ENCODE measurements at regions not wholly inside any gene's neighbourhood (a gene's known extent, or its start where the extent isn't known, plus 50 kb on each side); places are given as distances from the start of the nearest gene placed in this dataset.

GRCh38 chr3:82509951-82510603, 748.6 kb upstream of the GBE1 start:
- H3K27me3 ChIP-seq (ENCODE audit: control insufficient read depth, insufficient read depth, low read length) = no peaks in the 10 kb centered on the region
- no peaks in the 10 kb centered on the region for H3K36me3 ChIP-seq (ENCODE audit: control insufficient read depth, insufficient read depth, low read length)
- H3K27ac ChIP-seq (ENCODE audit: low read depth, low read length) = no peak overlapping the region
- H3K9me3 ChIP-seq (ENCODE audit: control insufficient read depth, insufficient read depth, low read length) = peaks cover 3% of the 10 kb centered on the region; the same call in 1 of the 2 replicates
- H3K4me3 ChIP-seq (ENCODE audit: low read depth, low read length) = no peak overlapping the region
- H3K4me1 ChIP-seq (ENCODE audit: control insufficient read depth, insufficient read depth, low read length) = no peaks in the 10 kb centered on the region
- H3K9ac ChIP-seq (ENCODE audit: low read depth, low read length) = no peak overlapping the region

- no peak overlapping the region for H3K4me3 ChIP-seq (ENCODE audit: low read depth, low read length)
- peaks cover 3% of the 10 kb centered on the region; the same call in 1 of the 2 replicates for H3K9me3 ChIP-seq (ENCODE audit: control insufficient read depth, insufficient read depth, low read length)
- no peaks in the 10 kb centered on the region for H3K36me3 ChIP-seq (ENCODE audit: control insufficient read depth, insufficient read depth, low read length)
- H3K9ac ChIP-seq (ENCODE audit: low read depth, low read length) = no peak overlapping the region
- no peaks in the 10 kb centered on the region for H3K27me3 ChIP-seq (ENCODE audit: control insufficient read depth, insufficient read depth, low read length)
- H3K4me1 ChIP-seq (ENCODE audit: control insufficient read depth, insufficient read depth, low read length) = no peaks in the 10 kb centered on the region
- H3K27ac ChIP-seq (ENCODE audit: low read depth, low read length) = no peak overlapping the region
Measured at GRCh38 chr3:82509106-82509842, 747.8 kb upstream of the GBE1 start.

- Histone ChIP-seq H3K36me3 (ENCODE audit: control insufficient read depth, insufficient read depth, low read length) (no peaks in the 10 kb centered on the region), H3K27ac (ENCODE audit: low read depth, low read length) (no peak overlapping the region), H3K9ac (ENCODE audit: low read depth, low read length) (no peak overlapping the region)
Measured at GRCh38 chr3:82506204-82506603, 744.8 kb upstream of the GBE1 start.

GRCh38 chr3:82505079-82505756, 743.8 kb upstream of the GBE1 start:
- Histone ChIP-seq H3K4me3 (ENCODE audit: low read depth, low read length) (no peak overlapping the region), H3K36me3 (ENCODE audit: control insufficient read depth, insufficient read depth, low read length) (no peaks in the 10 kb centered on the region), H3K4me1 (ENCODE audit: control insufficient read depth, insufficient read depth, low read length) (no peaks in the 10 kb centered on the region), H3K9ac (ENCODE audit: low read depth, low read length) (no peak overlapping the region), H3K27ac (ENCODE audit: low read depth, low read length) (no peak overlapping the region), H3K27me3 (ENCODE audit: control insufficient read depth, insufficient read depth, low read length) (no peaks in the 10 kb centered on the region), H3K9me3 (ENCODE audit: control insufficient read depth, insufficient read depth, low read length) (peaks cover 3% of the 10 kb centered on the region; the same call in 1 of the 2 replicates)

More at GRCh38 chr3:82506204-82506603, 744.8 kb upstream of the GBE1 start:
- H3K9me3 ChIP-seq (ENCODE audit: control insufficient read depth, insufficient read depth, low read length) = peaks cover 3% of the 10 kb centered on the region; the same call in 1 of the 2 replicates
- no peaks in the 10 kb centered on the region for H3K4me1 ChIP-seq (ENCODE audit: control insufficient read depth, insufficient read depth, low read length)
- no peak overlapping the region for H3K4me3 ChIP-seq (ENCODE audit: low read depth, low read length)
- no peaks in the 10 kb centered on the region for H3K27me3 ChIP-seq (ENCODE audit: control insufficient read depth, insufficient read depth, low read length)

GRCh38 chr3:82498186-82498585, 736.7 kb upstream of the GBE1 start:
- H3K27ac ChIP-seq (ENCODE audit: low read depth, low read length) = no peak overlapping the region

GRCh38 chr3:82496890-82497560, 735.6 kb upstream of the GBE1 start:
- Histone ChIP-seq H3K4me3 (ENCODE audit: low read depth, low read length) (no peak overlapping the region), H3K36me3 (ENCODE audit: control insufficient read depth, insufficient read depth, low read length) (no peaks in the 10 kb centered on the region), H3K4me1 (ENCODE audit: control insufficient read depth, insufficient read depth, low read length) (no peaks in the 10 kb centered on the region), H3K9ac (ENCODE audit: low read depth, low read length) (no peak overlapping the region), H3K9me3 (ENCODE audit: control insufficient read depth, insufficient read depth, low read length) (no peaks in the 10 kb centered on the region), H3K27ac (ENCODE audit: low read depth, low read length) (no peak overlapping the region), H3K27me3 (ENCODE audit: control insufficient read depth, insufficient read depth, low read length) (no peaks in the 10 kb centered on the region)

More at GRCh38 chr3:82498186-82498585, 736.7 kb upstream of the GBE1 start:
- Histone ChIP-seq H3K4me3 (ENCODE audit: low read depth, low read length) (no peak overlapping the region), H3K36me3 (ENCODE audit: control insufficient read depth, insufficient read depth, low read length) (no peaks in the 10 kb centered on the region), H3K4me1 (ENCODE audit: control insufficient read depth, insufficient read depth, low read length) (no peaks in the 10 kb centered on the region), H3K27me3 (ENCODE audit: control insufficient read depth, insufficient read depth, low read length) (no peaks in the 10 kb centered on the region), H3K9ac (ENCODE audit: low read depth, low read length) (no peak overlapping the region), H3K9me3 (ENCODE audit: control insufficient read depth, insufficient read depth, low read length) (no peaks in the 10 kb centered on the region)

- H3K36me3 ChIP-seq (ENCODE audit: control insufficient read depth, insufficient read depth, low read length) = no peaks in the 10 kb centered on the region
- no peaks in the 10 kb centered on the region for H3K27me3 ChIP-seq (ENCODE audit: control insufficient read depth, insufficient read depth, low read length)
- no peaks in the 10 kb centered on the region for H3K4me1 ChIP-seq (ENCODE audit: control insufficient read depth, insufficient read depth, low read length)
- no peak overlapping the region for H3K9ac ChIP-seq (ENCODE audit: low read depth, low read length)
- H3K9me3 ChIP-seq (ENCODE audit: control insufficient read depth, insufficient read depth, low read length) = no peaks in the 10 kb centered on the region
- no peak overlapping the region for H3K4me3 ChIP-seq (ENCODE audit: low read depth, low read length)
- H3K27ac ChIP-seq (ENCODE audit: low read depth, low read length) = no peak overlapping the region
Measured at GRCh38 chr3:82495655-82496054, 734.2 kb upstream of the GBE1 start.

- H3K27ac ChIP-seq (ENCODE audit: low read depth, low read length) = no peak overlapping the region
- no peaks in the 10 kb centered on the region for H3K4me1 ChIP-seq (ENCODE audit: control insufficient read depth, insufficient read depth, low read length)
- no peak overlapping the region for H3K9ac ChIP-seq (ENCODE audit: low read depth, low read length)
- H3K4me3 ChIP-seq (ENCODE audit: low read depth, low read length) = no peak overlapping the region
- H3K36me3 ChIP-seq (ENCODE audit: control insufficient read depth, insufficient read depth, low read length) = no peaks in the 10 kb centered on the region
- H3K9me3 ChIP-seq (ENCODE audit: control insufficient read depth, insufficient read depth, low read length) = no peaks in the 10 kb centered on the region
- H3K27me3 ChIP-seq (ENCODE audit: control insufficient read depth, insufficient read depth, low read length) = no peaks in the 10 kb centered on the region
Measured at GRCh38 chr3:82494977-82495489, 733.6 kb upstream of the GBE1 start.

GRCh38 chr3:82493858-82494257, 732.4 kb upstream of the GBE1 start:
- H3K4me3 ChIP-seq (ENCODE audit: low read depth, low read length) = no peak overlapping the region
- no peaks in the 10 kb centered on the region for H3K36me3 ChIP-seq (ENCODE audit: control insufficient read depth, insufficient read depth, low read length)
- no peaks in the 10 kb centered on the region for H3K4me1 ChIP-seq (ENCODE audit: control insufficient read depth, insufficient read depth, low read length)
- H3K27me3 ChIP-seq (ENCODE audit: control insufficient read depth, insufficient read depth, low read length) = no peaks in the 10 kb centered on the region
- H3K9ac ChIP-seq (ENCODE audit: low read depth, low read length) = no peak overlapping the region
- no peak overlapping the region for H3K27ac ChIP-seq (ENCODE audit: low read depth, low read length)
- H3K9me3 ChIP-seq (ENCODE audit: control insufficient read depth, insufficient read depth, low read length) = no peaks in the 10 kb centered on the region

- no peak overlapping the region for H3K4me3 ChIP-seq (ENCODE audit: low read depth, low read length)
- no peak overlapping the region for H3K9ac ChIP-seq (ENCODE audit: low read depth, low read length)
- no peaks in the 10 kb centered on the region for H3K36me3 ChIP-seq (ENCODE audit: control insufficient read depth, insufficient read depth, low read length)
- no peaks in the 10 kb centered on the region for H3K27me3 ChIP-seq (ENCODE audit: control insufficient read depth, insufficient read depth, low read length)
- H3K9me3 ChIP-seq (ENCODE audit: control insufficient read depth, insufficient read depth, low read length) = peaks cover 12% of the 10 kb centered on the region
- H3K27ac ChIP-seq (ENCODE audit: low read depth, low read length) = no peak overlapping the region
- H3K4me1 ChIP-seq (ENCODE audit: control insufficient read depth, insufficient read depth, low read length) = no peaks in the 10 kb centered on the region
Measured at GRCh38 chr3:82475306-82475705, 713.9 kb upstream of the GBE1 start.
